Amygdala (tissue), 56 donors: ENCODE measurements at regions not wholly inside any gene's neighbourhood (a gene's known extent, or its start where the extent isn't known, plus 50 kb on each side); places are given as distances from the start of the nearest gene placed in this dataset.

Experiments
- DNase-seq, 56 donors: peaks; one replicate each; lab custom pipeline; 2025; lab: John Stamatoyannopoulos, UW

- DNase-seq: no peak
These were observed 127.2 kb upstream of the THY1 start for GRCh38 chr11:119550053-119550752.

- DNase-seq: no peak
These were observed 124.5 kb upstream of the THY1 start for GRCh38 chr11:119547511-119547910.

GRCh38 chr11:119545978-119546915, 123.3 kb upstream of the THY1 start:
- no peak for DNase-seq

GRCh38 chr11:119540370-119541125, 117.6 kb upstream of the THY1 start:
- no peak for DNase-seq

- no peak for DNase-seq
These were observed 116.6 kb upstream of the THY1 start for GRCh38 chr11:119539583-119539982.

- DNase-seq: no peak
These were observed 115.8 kb upstream of the THY1 start for GRCh38 chr11:119538753-119539152.

GRCh38 chr11:119537306-119538253, 114.6 kb upstream of the THY1 start:
- no peak for DNase-seq

- no peak for DNase-seq
These were observed 113.8 kb upstream of the THY1 start for GRCh38 chr11:119536801-119537200.

- peak in 54 of 56 donors; percentile 22 to 88 (median 62) for DNase-seq
These were observed 111.2 kb upstream of the THY1 start for GRCh38 chr11:119533921-119534736.

- no peak for DNase-seq
These were observed 110.5 kb upstream of the THY1 start for GRCh38 chr11:119533462-119533861.

- DNase-seq: no peak
These were observed 109.6 kb upstream of the THY1 start for GRCh38 chr11:119532551-119532950.

- no peak for DNase-seq
These were observed 108.7 kb upstream of the THY1 start for GRCh38 chr11:119531623-119532022.

- no peak for DNase-seq
These were observed 108.1 kb upstream of the THY1 start for GRCh38 chr11:119531056-119531455.

GRCh38 chr11:119530509-119530908, 107.5 kb upstream of the THY1 start:
- no peak for DNase-seq

GRCh38 chr11:119529936-119530335, 107.0 kb upstream of the THY1 start:
- DNase-seq: no peak

- no peak for DNase-seq
These were observed 106.3 kb upstream of the THY1 start for GRCh38 chr11:119529063-119529845.

- no peak for DNase-seq
These were observed 102.9 kb upstream of the THY1 start for GRCh38 chr11:119525867-119526196.

- DNase-seq: no peak
These were observed 102.4 kb upstream of the THY1 start for GRCh38 chr11:119525180-119525866.
